ENCODE measurements at regions not wholly inside any gene's neighbourhood (a gene's known extent, or its start where the extent isn't known, plus 50 kb on each side); places are given as distances from the start of the nearest gene placed in this dataset.

- H3K27ac ChIP-seq = no peak overlapping the region
- ATAC-seq (peak in 1 of 4 donors; percentile 39), FAIRE-seq (no peak), DNase-seq (no peak)
- H3K27me3 ChIP-seq = no peaks in the 10 kb centered on the region
- 40 to 52% methylated on average over 2 of the region's 2 CpGs for WGBS, 2 donors
- intact Hi-C loops (cut with DNase I) = no loop called here
- no peak for TF ChIP-seq CTCF (IDR thresholded peaks at IDR 0.05)
- no peaks in the 10 kb centered on the region for H3K4me1 ChIP-seq
- H3K36me3 ChIP-seq = no peaks in the 10 kb centered on the region
- no peaks in the 10 kb centered on the region for H3K9me3 ChIP-seq
- no peak overlapping the region for H3K4me3 ChIP-seq
These were observed 191.8 kb downstream of the CGGBP1 start for GRCh38 chr3:87867001-87867400.

GRCh38 chr3:87856126-87856525, 202.7 kb downstream of the CGGBP1 start:
- Histone ChIP-seq H3K4me3 (no peak overlapping the region), H3K27ac (no peak overlapping the region), H3K4me1 (no peaks in the 10 kb centered on the region), H3K9me3 (no peaks in the 10 kb centered on the region), H3K36me3 (no peaks in the 10 kb centered on the region), H3K27me3 (no peaks in the 10 kb centered on the region)
- FAIRE-seq (no peak), ATAC-seq (no peak), DNase-seq (no peak)
- intact Hi-C loops (cut with DNase I) = no loop called here
- TF ChIP-seq CTCF (IDR thresholded peaks at IDR 0.05) = no peak
- WGBS, 2 donors = 70 to 77% methylated on average over 1 of the region's 1 CpG

- Histone ChIP-seq H3K27me3 (no peaks in the 10 kb centered on the region), H3K4me1 (no peaks in the 10 kb centered on the region), H3K4me3 (no peak overlapping the region), H3K36me3 (no peaks in the 10 kb centered on the region), H3K9me3 (no peaks in the 10 kb centered on the region), H3K27ac (no peak overlapping the region)
- intact Hi-C loops (cut with DNase I) = no loop called here
- FAIRE-seq (no peak), ATAC-seq (no peak), DNase-seq (no peak)
- TF ChIP-seq CTCF (IDR thresholded peaks at IDR 0.05) = no peak
- 66 to 76% methylated on average over 3 of the region's 3 CpGs for WGBS, 2 donors
These were observed 203.2 kb downstream of the CGGBP1 start for GRCh38 chr3:87855616-87856015.

GRCh38 chr3:87855211-87855610, 203.6 kb downstream of the CGGBP1 start:
- WGBS, 2 donors = 55 to 72% methylated on average over 1 of the region's 1 CpG
- H3K27ac ChIP-seq = no peak overlapping the region
- ATAC-seq (no peak), DNase-seq (no peak), FAIRE-seq (no peak)
- H3K9me3 ChIP-seq = no peaks in the 10 kb centered on the region
- no peaks in the 10 kb centered on the region for H3K4me1 ChIP-seq
- no peak for TF ChIP-seq CTCF (IDR thresholded peaks at IDR 0.05)
- no peaks in the 10 kb centered on the region for H3K36me3 ChIP-seq
- H3K4me3 ChIP-seq = no peak overlapping the region
- intact Hi-C loops (cut with DNase I) = no loop called here
- H3K27me3 ChIP-seq = no peaks in the 10 kb centered on the region

- 72 to 83% methylated on average over 2 of the region's 2 CpGs for WGBS, 2 donors
- intact Hi-C loops (cut with DNase I) = no loop called here
- TF ChIP-seq CTCF (IDR thresholded peaks at IDR 0.05) = no peak
- no peak for ATAC-seq
- DNase-seq = no peak
- no peaks in the 10 kb centered on the region for H3K27me3 ChIP-seq
- no peak overlapping the region for H3K27ac ChIP-seq
- H3K4me3 ChIP-seq = no peak overlapping the region
- no peaks in the 10 kb centered on the region for H3K36me3 ChIP-seq
- FAIRE-seq = no peak
- no peaks in the 10 kb centered on the region for H3K9me3 ChIP-seq
- H3K4me1 ChIP-seq = no peaks in the 10 kb centered on the region
These were observed 210.8 kb downstream of the CGGBP1 start for GRCh38 chr3:87848003-87848402.

Measured in pancreas (tissue), 10 donors.